ENCODE measurements at regions not wholly inside any gene's neighbourhood (a gene's known extent, or its start where the extent isn't known, plus 50 kb on each side); places are given as distances from the start of the nearest gene placed in this dataset.

GRCh38 chr11:109981031-109981636 is 112.1 kb upstream of the ZC3H12C start (continued):
- no peak for TF ChIP-seq IRF3 (IDR thresholded peaks at IDR 0.05; ENCODE audit: low read depth, low read length)
- TF ChIP-seq RXRA (IDR thresholded peaks at IDR 0.05; ENCODE audit: borderline replicate concordance, low read depth), result no peak
- no peak for TF ChIP-seq NRF1 (IDR thresholded peaks at IDR 0.05; ENCODE audit: low read depth, low read length)
- no peak for TF ChIP-seq YY1 (IDR thresholded peaks at IDR 0.05; ENCODE audit: low read depth)

GRCh38 chr11:109983358-109983757 is 109.8 kb upstream of the ZC3H12C start:
- Histone ChIP-seq H3K36me3 (replicated peaks in 1 of 2; ENCODE audit: control insufficient read depth in 1 of 2, insufficient read depth in 2 of 2, low read length in 1 of 2) (no peaks in the 10 kb centered on the region), H3F3A (replicated peaks; ENCODE audit: insufficient read depth) (no peaks in the 10 kb centered on the region), H2AFZ (ENCODE audit: low read depth) (no peak overlapping the region), H3K9me2 (no peaks in the 10 kb centered on the region), H4K20me1 (ENCODE audit: insufficient read depth) (no peaks in the 10 kb centered on the region), H3K4me2 (no peak overlapping the region), H3K79me2 (ENCODE audit: insufficient read depth) (no peaks in the 10 kb centered on the region), H3K4me3 (ENCODE audit: low read depth in 2 of 2, low read length in 1 of 2) (no peak overlapping the region), H3K9ac (no peak overlapping the region), H3K27ac (ENCODE audit: low read depth in 2 of 2, low read length in 1 of 2) (no peak overlapping the region), H3K4me1 (ENCODE audit: control insufficient read depth in 1 of 2, insufficient read depth in 2 of 2, low read depth in 1 of 2, low read length in 1 of 2) (no peaks in the 10 kb centered on the region), H3K9me3 (no peaks in the 10 kb centered on the region), H3K27me3 (ENCODE audit: insufficient read depth) (no peaks in the 10 kb centered on the region)
- TF ChIP-seq FOXM1 (IDR thresholded peaks at IDR 0.05; ENCODE audit: low read depth), result no peak
- CTCF ChIA-PET, result interaction anchor here (0.7 kb wide), 2 partner anchors 195 to 877 kb away, joined by 3 read pairs; no protein-coding TSS in a partner anchor
- no peak for DNase-seq
- POLR2A ChIA-PET, result no interaction called here
- WGBS (ENCODE audit: low lambda C conversion rate), result 47% methylated on average over 3 of the region's 3 CpGs

- Histone ChIP-seq H4K20me1 (ENCODE audit: insufficient read depth) (no peaks in the 10 kb centered on the region), H2AFZ (ENCODE audit: low read depth) (no peak overlapping the region), H3K27ac (ENCODE audit: low read depth in 2 of 2, low read length in 1 of 2) (no peak overlapping the region), H3K9me2 (no peaks in the 10 kb centered on the region), H3K9me3 (no peaks in the 10 kb centered on the region), H3K9ac (no peak overlapping the region), H3K36me3 (replicated peaks in 1 of 2; ENCODE audit: control insufficient read depth in 1 of 2, insufficient read depth in 2 of 2, low read length in 1 of 2) (no peaks in the 10 kb centered on the region), H3K4me1 (ENCODE audit: control insufficient read depth in 1 of 2, insufficient read depth in 2 of 2, low read depth in 1 of 2, low read length in 1 of 2) (no peaks in the 10 kb centered on the region), H3K27me3 (ENCODE audit: insufficient read depth) (no peaks in the 10 kb centered on the region), H3K4me2 (no peak overlapping the region), H3F3A (replicated peaks; ENCODE audit: insufficient read depth) (no peaks in the 10 kb centered on the region), H3K79me2 (ENCODE audit: insufficient read depth) (no peaks in the 10 kb centered on the region), H3K4me3 (ENCODE audit: low read depth in 2 of 2, low read length in 1 of 2) (no peak overlapping the region)
- CTCF ChIA-PET, result interaction anchor here (1.1 kb wide), 1 partner anchor 10 kb away, joined by 3 read pairs; no protein-coding TSS in a partner anchor
- 56% methylated on average over 6 of the region's 6 CpGs for WGBS (ENCODE audit: low lambda C conversion rate)
- no peak for TF ChIP-seq CHD2 (IDR thresholded peaks at IDR 0.05; ENCODE audit: low read length, partially characterized antibody)
- TF ChIP-seq FOSL2 (IDR thresholded peaks at IDR 0.05; ENCODE audit: borderline replicate concordance, low read depth), result no peak
- no peak for TF ChIP-seq MEF2A (IDR thresholded peaks at IDR 0.05; ENCODE audit: borderline replicate concordance, low read depth)
- TF ChIP-seq REST (IDR thresholded peaks at IDR 0.05; ENCODE audit: low read depth, low read length), result no peak
- no peak for TF ChIP-seq ZBTB33 (IDR thresholded peaks at IDR 0.05; ENCODE audit: borderline replicate concordance, low read depth)
- no peak for TF ChIP-seq CTCF (IDR thresholded peaks at IDR 0.05)
- no peak for TF ChIP-seq NFIC (IDR thresholded peaks at IDR 0.05; ENCODE audit: borderline replicate concordance)
- no peak for TF ChIP-seq TEAD4 (IDR thresholded peaks at IDR 0.05; ENCODE audit: borderline replicate concordance, insufficient read depth)
- no peak for TF ChIP-seq RFX5 (IDR thresholded peaks at IDR 0.05; ENCODE audit: low read length)
- no peak for TF ChIP-seq MAX (IDR thresholded peaks at IDR 0.05; ENCODE audit: low read depth)
- TF ChIP-seq POLR2AphosphoS5 (IDR thresholded peaks at IDR 0.05; ENCODE audit: low read depth, low read length), result no peak
- TF ChIP-seq JUND (IDR thresholded peaks at IDR 0.05), result no peak
- no peak for DNase-seq
- POLR2A ChIA-PET, result no interaction called here
These were observed 108.4 kb upstream of the ZC3H12C start for GRCh38 chr11:109984634-109985289.

All from SK-N-SH (cell line).